ENCODE measurements at regions not wholly inside any gene's neighbourhood (a gene's known extent, or its start where the extent isn't known, plus 50 kb on each side); places are given as distances from the start of the nearest gene placed in this dataset.

GRCh38 chr3:159916052-159916451, 72.6 kb upstream of the IL12A start:
- TF ChIP-seq CTCF (IDR thresholded peaks at IDR 0.05) (no peak), POLR2A (IDR thresholded peaks at IDR 0.05) (no peak)
